A673 (cell line): ENCODE measurements at regions not wholly inside any gene's neighbourhood (a gene's known extent, or its start where the extent isn't known, plus 50 kb on each side); places are given as distances from the start of the nearest gene placed in this dataset.

Experiments
- CTCF ChIP-seq: fragments of 300-800, 200-600 bp; sonication (generic); conservative IDR thresholded peaks from 2 replicates; pipeline ENCODE4 v1.5.1; 2017; ENCODE audit warnings: low read depth, mild to moderate bottlenecking, antibody characterized with exemption, low read length, moderate library complexity, mixed read lengths
- EZH2 ChIP-seq: fragments of 200-600 bp; sonication (generic); IDR thresholded peaks from 2 replicates; pipeline ENCODE4 v1.6.1; 2017; ENCODE audit warnings: borderline replicate concordance, low read depth, mild to moderate bottlenecking, mixed read lengths, antibody characterized with exemption, low read length; ENCODE audit not compliant: poor library complexity, severe bottlenecking

- TF ChIP-seq EZH2 (no peak), CTCF (no peak)
Measured at GRCh38 chr5:62051747-62052146, 254.3 kb upstream of the KIF2A start.
